ENCODE measurements at regions not wholly inside any gene's neighbourhood (a gene's known extent, or its start where the extent isn't known, plus 50 kb on each side); places are given as distances from the start of the nearest gene placed in this dataset.

DNA sequence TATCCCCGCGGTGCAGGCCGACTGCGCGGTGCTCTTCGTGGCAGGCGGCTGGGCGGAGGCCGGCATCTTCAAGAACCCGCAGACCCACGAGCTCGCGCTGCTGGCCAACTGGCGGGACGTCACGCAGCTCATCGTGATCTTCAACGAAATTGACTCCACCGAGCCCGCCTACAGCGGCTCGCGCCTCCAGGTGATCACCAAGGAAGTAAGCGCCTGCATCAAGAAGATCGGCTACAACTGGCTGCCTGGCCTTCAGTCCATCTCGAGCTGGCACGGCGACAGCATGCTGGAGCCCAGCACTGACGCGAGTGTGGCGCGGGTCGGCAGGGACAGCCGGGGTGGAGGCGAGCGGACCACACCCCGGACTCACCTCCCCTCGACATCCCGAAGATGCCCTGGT, 53.9 kb upstream of the MTNR1B start:
- TF ChIP-seq POLR2A (IDR thresholded peaks at IDR 0.05; ENCODE audit: low read length) (no peak), GATA1 (IDR thresholded peaks at IDR 0.05; ENCODE audit: low read depth, low read length) (no peak)
